GM12878 (cell line): ENCODE measurements at regions not wholly inside any gene's neighbourhood (a gene's known extent, or its start where the extent isn't known, plus 50 kb on each side); places are given as distances from the start of the nearest gene placed in this dataset.

Source experiments
- ATAC-seq: fragments of 200-7000 bp; cut with Tn5 transposase; 3 replicates; pipeline ENCODE4 v1.9.1; 2020; ENCODE audit warnings: mild to moderate bottlenecking, moderate library complexity
- BruUV-seq: library from RNA; stranded (reverse); fragments of 400-500 nt; replicated peaks from 2 replicates; lab custom pipeline; 2021; lab: Mats Ljungman, UMichigan
- CTCF ChIA-PET: fragments of 300-600 bp; sonication (Branson Sonifier 250); formaldehyde crosslinking; extraction: SDS; loops from one replicate; lab custom pipeline; 2021; ENCODE audit warnings: inconsistent platforms; lab: Yijun Ruan, JAX
- POLR2A ChIA-PET: fragments of 350-600 bp; formaldehyde crosslinking; extraction: SDS; loops from one replicate; lab custom pipeline; 2021; ENCODE audit warnings: inconsistent platforms; lab: Charles Lee
- RAD21 ChIA-PET: fragments of 300-600 bp; sonication (Branson Sonifier 250); formaldehyde crosslinking; loops from one replicate; lab custom pipeline; 2023; ENCODE audit warnings: antibody characterized with exemption; ENCODE audit not compliant: unreplicated experiment; lab: Charles Lee
- SMC1A ChIA-PET: fragments of 300-600 bp; sonication (Branson Sonifier 250); formaldehyde crosslinking; loops from one replicate; lab custom pipeline; 2023; ENCODE audit not compliant: unreplicated experiment, uncharacterized antibody; lab: Charles Lee
- DNase-seq: peaks from one replicate; pipeline ENCODE4 v3.0.0-alpha.2; 2011; ENCODE audit warnings: low read depth, low spot score
- FAIRE-seq: peaks from 3 replicates; lab custom pipeline; 2011; peaks lifted over from hg19 to GRCh38; lab: Jason Lieb, UNC
- H2AFZ ChIP-seq: 2 replicates; pipeline ENCODE4 v1.6.0; 2011; ENCODE audit warnings: low read depth, low read length, control low read depth; ENCODE audit not compliant: control insufficient read depth
- H3K27ac ChIP-seq: 2 replicates; pipeline ENCODE4 v1.5.1; 2011; ENCODE audit warnings: control low read depth; ENCODE audit not compliant: control insufficient read depth, insufficient read depth
- H3K27me3 ChIP-seq, 2 experiments: replicated peaks in 1 of 2; 2 replicates each; pipeline versions ENCODE4 v1.6.0 to v1.6.1; 2011; ENCODE audit warnings: low read length in 1 of 2; ENCODE audit not compliant: control insufficient read depth in 2 of 2, insufficient read depth in 2 of 2
- H3K36me3 ChIP-seq, 2 experiments: 2 replicates each; pipeline ENCODE4 v1.5.1; 2011; ENCODE audit warnings: low read length in 1 of 2; ENCODE audit not compliant: control insufficient read depth in 2 of 2, insufficient read depth in 2 of 2
- H3K4me1 ChIP-seq: 2 replicates; pipeline ENCODE4 v1.6.1; 2011; ENCODE audit warnings: mild to moderate bottlenecking, low read length, moderate library complexity, mixed read lengths; ENCODE audit not compliant: control insufficient read depth, insufficient read depth
- H3K4me2 ChIP-seq: 2 replicates; pipeline ENCODE4 v1.6.0; 2011; ENCODE audit warnings: control low read depth; ENCODE audit not compliant: control insufficient read depth, insufficient read depth
- H3K4me3 ChIP-seq: fragments of 200-600 bp; sonication (generic); 2 replicates; pipeline ENCODE4 v1.5.1; 2016
- H3K79me2 ChIP-seq: 2 replicates; pipeline ENCODE4 v1.6.0; 2011; ENCODE audit warnings: low read length; ENCODE audit not compliant: control insufficient read depth, insufficient read depth
- H3K9ac ChIP-seq: 2 replicates; pipeline ENCODE4 v1.8.0; 2011; ENCODE audit warnings: low read length, control low read depth, mixed read lengths; ENCODE audit not compliant: control insufficient read depth, insufficient read depth
- H3K9me3 ChIP-seq: replicated peaks from 3 replicates; pipeline ENCODE4 v1.5.1; 2011; ENCODE audit warnings: mild to moderate bottlenecking, low read length; ENCODE audit not compliant: control insufficient read depth, insufficient read depth
- H4K20me1 ChIP-seq: 2 replicates; pipeline ENCODE4 v1.6.0; 2011; ENCODE audit not compliant: control insufficient read depth, insufficient read depth
- ASH2L ChIP-seq: fragments of 300-600, 200-600 bp; sonication (generic); IDR thresholded peaks from 2 replicates; pipeline ENCODE4 v1.6.1; 2017; ENCODE audit warnings: low read depth, mild to moderate bottlenecking, borderline replicate concordance
- BMI1 ChIP-seq: fragments of 450-650 bp; IDR thresholded peaks from 2 replicates; pipeline ENCODE4 v1.6.1; 2016; ENCODE audit warnings: mild to moderate bottlenecking, moderate library complexity, borderline replicate concordance
- HDGF ChIP-seq: fragments of 450-650 bp; IDR thresholded peaks from 2 replicates; pipeline ENCODE4 v1.6.1; 2016; ENCODE audit warnings: antibody characterized with exemption
- JUNB ChIP-seq: IDR thresholded peaks from 2 replicates; pipeline ENCODE4 v1.6.1; 2016; ENCODE audit warnings: antibody characterized with exemption, mild to moderate bottlenecking
- NFYB ChIP-seq: IDR thresholded peaks from 2 replicates; pipeline ENCODE4 v1.6.1; 2011; ENCODE audit warnings: low read depth, mild to moderate bottlenecking, low read length, improper control_type of control experiment, moderate library complexity; ENCODE audit not compliant: insufficient read depth
- NRF1 ChIP-seq: conservative IDR thresholded peaks from 2 replicates; pipeline ENCODE4 v1.6.1; 2011; ENCODE audit warnings: mild to moderate bottlenecking, low read depth, low read length, improper control_type of control experiment
- PRDM15 ChIP-seq: fragments of 450-650 bp; formaldehyde crosslinking; IDR thresholded peaks from 2 replicates; pipeline ENCODE4 v1.4.0; 2020; ENCODE audit warnings: mild to moderate bottlenecking, moderate library complexity
- RCOR1 ChIP-seq: conservative IDR thresholded peaks from 2 replicates; pipeline ENCODE4 v1.6.1; 2012; ENCODE audit warnings: low read depth, low read length, improper control_type of control experiment
- RUNX3 ChIP-seq: IDR thresholded peaks from 2 replicates; pipeline ENCODE4 v1.6.1; 2012; ENCODE audit warnings: low read length, inconsistent platforms
- WGBS: methylation state at CpG from one replicate; pipeline ENCODE4 v1.1.6; 2016; ENCODE audit warnings: low lambda C conversion rate; ENCODE audit not compliant: insufficient replicate concordance, insufficient coverage; ENCODE audit errors: missing lambda C conversion rate; 5-methylcytosine and 5-hydroxymethylcytosine counted together
- in situ Hi-C: fragments of 300-500 bp; cut with MboI; formaldehyde crosslinking; loops from 9 replicates; pipeline ENCODE4 v1.14.3; 2018; ENCODE audit warnings: mixed read lengths
- intact Hi-C: fragments of 100-400 bp; cut with micrococcal nuclease; formaldehyde crosslinking; loops from one replicate; pipeline ENCODE4 v1.14.2; 2022; ENCODE audit not compliant: unreplicated experiment
- TF ChIP-seq, protein P1 (sequence below): IDR thresholded peaks from 2 replicates; pipeline ENCODE4 v1.6.1; 2011; ENCODE audit warnings: mild to moderate bottlenecking, low read depth, low read length, moderate library complexity; ENCODE audit not compliant: insufficient replicate concordance

DNA sequence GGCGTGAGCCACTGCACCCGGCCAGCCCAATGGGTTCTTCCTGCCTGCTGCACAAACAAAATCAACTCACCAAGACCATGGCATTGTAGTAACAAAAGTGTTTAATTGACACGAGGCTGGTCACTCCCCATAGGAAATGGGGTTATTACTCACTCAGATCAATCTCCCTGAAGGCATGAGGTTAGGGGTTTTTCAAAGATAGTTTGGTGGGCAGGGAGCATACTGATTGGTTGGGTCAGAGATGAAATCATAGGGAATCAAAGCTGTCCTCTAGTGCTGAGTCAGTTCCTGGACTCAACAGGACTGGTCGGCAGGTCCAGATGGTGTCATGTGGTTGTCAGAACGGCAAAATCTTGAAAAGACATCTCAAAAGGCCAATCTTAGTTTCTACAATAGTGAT lies 122.1 kb downstream of the TMEM17 start:
- no peak overlapping the region for H3K27ac ChIP-seq
- ChIA-PET POLR2A (no interaction called here), SMC1A (no interaction called here), CTCF (no interaction called here), RAD21 (interaction anchor here (0.7 to 0.8 kb wide), 2 partner anchors 43 to 94 kb away, joined by 4 read pairs; no protein-coding TSS in a partner anchor)
- in situ Hi-C loops (no loop called here), intact Hi-C loops (no loop called here)
- BruUV-seq: no TSS peak
- H3K4me2 ChIP-seq: no peak overlapping the region
- TF ChIP-seq BMI1 (no peak), PRDM15 (no peak), RCOR1 (no peak), JUNB (0 out of 2 replicates have a peak, but pooled peaks have one; percentile 8), HDGF (no peak), NFYB (peak; percentile 49; the same call in 1 of the 2 replicates), ASH2L (no peak), RUNX3 (peak; percentile 44; the same call in 1 of the 2 replicates), NRF1 (no peak)
- TF ChIP-seq, protein P1, sequence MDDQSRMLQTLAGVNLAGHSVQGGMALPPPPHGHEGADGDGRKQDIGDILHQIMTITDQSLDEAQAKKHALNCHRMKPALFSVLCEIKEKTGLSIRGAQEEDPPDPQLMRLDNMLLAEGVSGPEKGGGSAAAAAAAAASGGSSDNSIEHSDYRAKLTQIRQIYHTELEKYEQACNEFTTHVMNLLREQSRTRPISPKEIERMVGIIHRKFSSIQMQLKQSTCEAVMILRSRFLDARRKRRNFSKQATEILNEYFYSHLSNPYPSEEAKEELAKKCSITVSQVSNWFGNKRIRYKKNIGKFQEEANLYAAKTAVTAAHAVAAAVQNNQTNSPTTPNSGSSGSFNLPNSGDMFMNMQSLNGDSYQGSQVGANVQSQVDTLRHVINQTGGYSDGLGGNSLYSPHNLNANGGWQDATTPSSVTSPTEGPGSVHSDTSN: no peak
- DNase-seq (no peak), FAIRE-seq (no peak), ATAC-seq (peak; percentile 89)
- H3K4me1 ChIP-seq: peaks cover 16% of the 10 kb centered on the region
- H3K9ac ChIP-seq: no peak overlapping the region
- no peak overlapping the region for H3K4me3 ChIP-seq
- no peaks in the 10 kb centered on the region for H4K20me1 ChIP-seq
- no peaks in the 10 kb centered on the region for H3K79me2 ChIP-seq
- peak overlapping the region; percentile 31; the same call in 1 of the 2 replicates for H2AFZ ChIP-seq
- H3K27me3 ChIP-seq: no peaks in the 10 kb centered on the region
- H3K36me3 ChIP-seq: no peaks in the 10 kb centered on the region
- H3K9me3 ChIP-seq: peaks cover 7% of the 10 kb centered on the region; the same call in 2 of the 3 replicates
- 58% methylated on average over 5 of the region's 5 CpGs for WGBS
